ENCODE measurements at regions not wholly inside any gene's neighbourhood (a gene's known extent, or its start where the extent isn't known, plus 50 kb on each side); places are given as distances from the start of the nearest gene placed in this dataset.

DNA sequence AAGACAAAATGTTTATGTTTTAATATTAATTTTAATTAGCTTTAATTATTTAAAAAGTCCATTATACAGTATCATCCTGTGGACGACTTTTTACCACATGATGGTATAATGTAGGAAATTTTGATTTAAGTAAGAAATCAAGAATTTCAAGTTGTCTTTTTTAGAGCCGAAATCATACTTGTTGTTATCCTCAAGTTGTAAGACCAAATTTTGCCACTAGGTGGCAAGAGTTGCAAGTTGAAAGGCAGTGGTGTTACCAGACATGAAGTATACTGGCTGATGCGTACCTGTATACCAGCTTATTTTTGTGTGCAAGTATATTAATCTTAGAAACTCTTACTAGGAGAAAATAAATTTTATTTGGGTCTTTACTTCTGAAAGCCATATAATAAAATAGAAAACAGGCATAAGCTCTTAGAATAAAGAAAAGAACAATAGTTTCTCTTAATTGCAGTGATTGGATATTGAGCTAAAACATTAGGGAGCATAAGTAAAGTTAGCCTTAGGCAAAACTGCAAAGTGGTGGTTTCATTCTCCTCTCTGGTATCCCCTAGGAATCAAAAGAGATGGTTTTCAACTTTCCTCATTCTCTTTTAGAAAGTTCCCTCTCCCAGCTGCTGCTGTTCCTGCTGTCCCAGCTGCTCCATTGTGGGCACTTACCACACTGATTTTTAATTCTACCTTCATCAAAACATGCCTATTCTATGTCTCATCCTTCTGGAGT is 118.0 kb upstream of the WDFY3 start:
- TF ChIP-seq, protein P1, sequence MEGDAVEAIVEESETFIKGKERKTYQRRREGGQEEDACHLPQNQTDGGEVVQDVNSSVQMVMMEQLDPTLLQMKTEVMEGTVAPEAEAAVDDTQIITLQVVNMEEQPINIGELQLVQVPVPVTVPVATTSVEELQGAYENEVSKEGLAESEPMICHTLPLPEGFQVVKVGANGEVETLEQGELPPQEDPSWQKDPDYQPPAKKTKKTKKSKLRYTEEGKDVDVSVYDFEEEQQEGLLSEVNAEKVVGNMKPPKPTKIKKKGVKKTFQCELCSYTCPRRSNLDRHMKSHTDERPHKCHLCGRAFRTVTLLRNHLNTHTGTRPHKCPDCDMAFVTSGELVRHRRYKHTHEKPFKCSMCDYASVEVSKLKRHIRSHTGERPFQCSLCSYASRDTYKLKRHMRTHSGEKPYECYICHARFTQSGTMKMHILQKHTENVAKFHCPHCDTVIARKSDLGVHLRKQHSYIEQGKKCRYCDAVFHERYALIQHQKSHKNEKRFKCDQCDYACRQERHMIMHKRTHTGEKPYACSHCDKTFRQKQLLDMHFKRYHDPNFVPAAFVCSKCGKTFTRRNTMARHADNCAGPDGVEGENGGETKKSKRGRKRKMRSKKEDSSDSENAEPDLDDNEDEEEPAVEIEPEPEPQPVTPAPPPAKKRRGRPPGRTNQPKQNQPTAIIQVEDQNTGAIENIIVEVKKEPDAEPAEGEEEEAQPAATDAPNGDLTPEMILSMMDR (IDR thresholded peaks at IDR 0.05; ENCODE audit: low read depth, low read length, missing input control), result peak; percentile 63
- TF ChIP-seq RAD21 (IDR thresholded peaks at IDR 0.05) (peak; percentile 70 to 81), SP1 (IDR thresholded peaks at IDR 0.05) (no peak), FOXA1 (IDR thresholded peaks at IDR 0.05) (no peak), JUND (IDR thresholded peaks at IDR 0.05) (no peak), NR2F2 (IDR thresholded peaks at IDR 0.05) (no peak), TAF1 (conservative IDR thresholded peaks at IDR 0.05) (no peak), HNF4A (conservative IDR thresholded peaks at IDR 0.05) (no peak), FOXA2 (IDR thresholded peaks at IDR 0.05) (no peak)
- TF ChIP-seq, protein P2, sequence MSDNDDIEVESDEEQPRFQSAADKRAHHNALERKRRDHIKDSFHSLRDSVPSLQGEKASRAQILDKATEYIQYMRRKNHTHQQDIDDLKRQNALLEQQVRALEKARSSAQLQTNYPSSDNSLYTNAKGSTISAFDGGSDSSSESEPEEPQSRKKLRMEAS (IDR thresholded peaks at IDR 0.05), result no peak
- TF ChIP-seq, protein P3, sequence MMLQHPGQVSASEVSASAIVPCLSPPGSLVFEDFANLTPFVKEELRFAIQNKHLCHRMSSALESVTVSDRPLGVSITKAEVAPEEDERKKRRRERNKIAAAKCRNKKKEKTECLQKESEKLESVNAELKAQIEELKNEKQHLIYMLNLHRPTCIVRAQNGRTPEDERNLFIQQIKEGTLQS (IDR thresholded peaks at IDR 0.05), result no peak
- TF ChIP-seq, protein P4, sequence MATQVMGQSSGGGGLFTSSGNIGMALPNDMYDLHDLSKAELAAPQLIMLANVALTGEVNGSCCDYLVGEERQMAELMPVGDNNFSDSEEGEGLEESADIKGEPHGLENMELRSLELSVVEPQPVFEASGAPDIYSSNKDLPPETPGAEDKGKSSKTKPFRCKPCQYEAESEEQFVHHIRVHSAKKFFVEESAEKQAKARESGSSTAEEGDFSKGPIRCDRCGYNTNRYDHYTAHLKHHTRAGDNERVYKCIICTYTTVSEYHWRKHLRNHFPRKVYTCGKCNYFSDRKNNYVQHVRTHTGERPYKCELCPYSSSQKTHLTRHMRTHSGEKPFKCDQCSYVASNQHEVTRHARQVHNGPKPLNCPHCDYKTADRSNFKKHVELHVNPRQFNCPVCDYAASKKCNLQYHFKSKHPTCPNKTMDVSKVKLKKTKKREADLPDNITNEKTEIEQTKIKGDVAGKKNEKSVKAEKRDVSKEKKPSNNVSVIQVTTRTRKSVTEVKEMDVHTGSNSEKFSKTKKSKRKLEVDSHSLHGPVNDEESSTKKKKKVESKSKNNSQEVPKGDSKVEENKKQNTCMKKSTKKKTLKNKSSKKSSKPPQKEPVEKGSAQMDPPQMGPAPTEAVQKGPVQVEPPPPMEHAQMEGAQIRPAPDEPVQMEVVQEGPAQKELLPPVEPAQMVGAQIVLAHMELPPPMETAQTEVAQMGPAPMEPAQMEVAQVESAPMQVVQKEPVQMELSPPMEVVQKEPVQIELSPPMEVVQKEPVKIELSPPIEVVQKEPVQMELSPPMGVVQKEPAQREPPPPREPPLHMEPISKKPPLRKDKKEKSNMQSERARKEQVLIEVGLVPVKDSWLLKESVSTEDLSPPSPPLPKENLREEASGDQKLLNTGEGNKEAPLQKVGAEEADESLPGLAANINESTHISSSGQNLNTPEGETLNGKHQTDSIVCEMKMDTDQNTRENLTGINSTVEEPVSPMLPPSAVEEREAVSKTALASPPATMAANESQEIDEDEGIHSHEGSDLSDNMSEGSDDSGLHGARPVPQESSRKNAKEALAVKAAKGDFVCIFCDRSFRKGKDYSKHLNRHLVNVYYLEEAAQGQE (IDR thresholded peaks at IDR 0.05), result no peak
- TF ChIP-seq, protein P5, sequence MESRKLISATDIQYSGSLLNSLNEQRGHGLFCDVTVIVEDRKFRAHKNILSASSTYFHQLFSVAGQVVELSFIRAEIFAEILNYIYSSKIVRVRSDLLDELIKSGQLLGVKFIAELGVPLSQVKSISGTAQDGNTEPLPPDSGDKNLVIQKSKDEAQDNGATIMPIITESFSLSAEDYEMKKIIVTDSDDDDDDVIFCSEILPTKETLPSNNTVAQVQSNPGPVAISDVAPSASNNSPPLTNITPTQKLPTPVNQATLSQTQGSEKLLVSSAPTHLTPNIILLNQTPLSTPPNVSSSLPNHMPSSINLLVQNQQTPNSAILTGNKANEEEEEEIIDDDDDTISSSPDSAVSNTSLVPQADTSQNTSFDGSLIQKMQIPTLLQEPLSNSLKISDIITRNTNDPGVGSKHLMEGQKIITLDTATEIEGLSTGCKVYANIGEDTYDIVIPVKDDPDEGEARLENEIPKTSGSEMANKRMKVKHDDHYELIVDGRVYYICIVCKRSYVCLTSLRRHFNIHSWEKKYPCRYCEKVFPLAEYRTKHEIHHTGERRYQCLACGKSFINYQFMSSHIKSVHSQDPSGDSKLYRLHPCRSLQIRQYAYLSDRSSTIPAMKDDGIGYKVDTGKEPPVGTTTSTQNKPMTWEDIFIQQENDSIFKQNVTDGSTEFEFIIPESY (IDR thresholded peaks at IDR 0.05), result no peak
